ENCODE measurements at regions not wholly inside any gene's neighbourhood (a gene's known extent, or its start where the extent isn't known, plus 50 kb on each side); places are given as distances from the start of the nearest gene placed in this dataset.

GRCh38 chr6:137403443-137403842, 90.8 kb downstream of the OLIG3 start:
- TF ChIP-seq CTCF (IDR thresholded peaks at IDR 0.05) (no peak), EP300 (IDR thresholded peaks at IDR 0.05) (no peak), POLR2A (IDR thresholded peaks at IDR 0.05) (no peak), POLR2AphosphoS5 (IDR thresholded peaks at IDR 0.05) (no peak)
